ENCODE measurements at regions not wholly inside any gene's neighbourhood (a gene's known extent, or its start where the extent isn't known, plus 50 kb on each side); places are given as distances from the start of the nearest gene placed in this dataset.
"Not testable (repeated sequence)": the region's sequence is repeated elsewhere in the genome, so short reads cannot be mapped to it uniquely, and the experiment has no call there.

- intact Hi-C loops (cut with DNase I), result no loop called here
- DNase-seq (no peak), ATAC-seq (no peak)
These were observed 148.7 kb downstream of the OSR1 start for GRCh38 chr2:19209575-19210341.

DNA sequence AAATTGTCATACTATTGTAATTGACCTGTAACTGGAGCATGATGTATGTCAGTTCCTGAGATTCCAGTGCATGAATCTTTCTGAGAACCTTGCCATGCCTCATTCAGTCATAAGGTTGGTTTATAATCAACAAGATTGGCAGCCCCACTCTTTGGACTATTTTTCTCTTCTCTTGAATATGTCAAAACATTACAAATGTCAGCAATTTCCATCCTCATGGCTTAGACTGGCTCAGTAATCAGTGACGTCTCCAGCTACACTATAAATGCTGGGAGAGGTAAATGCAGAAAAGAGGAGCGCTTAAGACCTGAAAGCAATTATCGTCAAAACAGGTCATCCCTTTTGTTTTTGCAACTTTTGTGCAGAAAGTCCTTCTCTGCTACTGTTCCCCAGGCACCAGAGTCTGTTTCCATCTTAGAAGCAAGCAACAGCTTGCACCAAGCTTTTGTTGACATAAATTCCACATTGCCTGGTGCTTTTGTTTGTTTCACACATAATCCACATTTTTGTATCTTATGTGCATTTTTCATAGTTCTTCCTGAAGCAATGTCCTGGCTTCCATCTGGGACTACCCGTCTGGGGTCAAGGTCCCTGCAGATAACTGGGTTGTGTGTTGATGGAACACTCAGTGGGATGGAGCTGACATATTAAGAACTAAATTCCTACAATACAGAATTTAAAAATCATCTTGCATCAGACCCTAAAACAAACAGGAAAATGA lies 149.8 kb downstream of the OSR1 start:
- ATAC-seq (no peak), DNase-seq (no peak)
- intact Hi-C loops (cut with DNase I), result no loop called here

- ATAC-seq, result peak in 1 of 2 donors; percentile 57
- DNase-seq, result no peak
These were observed 151.0 kb downstream of the OSR1 start for GRCh38 chr2:19207452-19207851.

DNA sequence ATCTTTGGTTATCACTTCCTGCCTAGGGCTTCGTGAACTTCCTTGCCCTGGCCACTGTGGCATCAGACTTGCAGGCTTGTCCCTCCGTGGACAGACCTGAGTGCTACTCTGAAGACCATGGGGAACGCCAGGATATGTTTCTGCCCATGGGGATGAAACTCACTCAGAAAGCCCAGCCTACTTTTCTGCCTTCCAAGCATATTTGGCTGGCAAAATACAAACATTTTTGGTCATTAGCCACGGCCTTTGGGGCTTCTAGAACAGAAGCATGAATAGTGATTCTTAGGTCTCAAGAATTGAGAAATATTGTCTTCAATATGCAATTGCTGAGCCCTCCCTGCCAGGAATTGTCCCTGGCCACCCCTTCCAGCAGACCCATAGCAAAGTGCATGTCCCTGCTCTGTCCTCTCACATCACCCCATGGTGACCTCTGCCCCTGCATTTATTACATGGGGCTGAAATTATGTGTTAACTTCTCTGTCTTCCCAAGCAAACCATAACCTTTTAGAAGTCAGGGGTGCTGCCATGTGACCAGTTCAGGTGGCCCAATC lies 152.4 kb downstream of the OSR1 start:
- ATAC-seq, result peak in 1 of 2 donors; percentile 82
- intact Hi-C loops (cut with DNase I), result no loop called here
- DNase-seq, result no peak

More at GRCh38 chr2:19207452-19207851, 151.0 kb downstream of the OSR1 start:
- intact Hi-C loops (cut with DNase I), result no loop called here

GRCh38 chr2:19203866-19204265 lies 154.6 kb downstream of the OSR1 start:
- no peak for DNase-seq
- intact Hi-C loops (cut with DNase I), result no loop called here
- no peak for ATAC-seq

- no peak for DNase-seq
- intact Hi-C loops (cut with DNase I), result no loop called here
- ATAC-seq, result no peak
These were observed 156.4 kb downstream of the OSR1 start for GRCh38 chr2:19201911-19202462.

GRCh38 chr2:19198381-19198780 lies 160.0 kb downstream of the OSR1 start:
- ATAC-seq (no peak), DNase-seq (no peak)
- intact Hi-C loops (cut with DNase I), result no loop called here

DNA sequence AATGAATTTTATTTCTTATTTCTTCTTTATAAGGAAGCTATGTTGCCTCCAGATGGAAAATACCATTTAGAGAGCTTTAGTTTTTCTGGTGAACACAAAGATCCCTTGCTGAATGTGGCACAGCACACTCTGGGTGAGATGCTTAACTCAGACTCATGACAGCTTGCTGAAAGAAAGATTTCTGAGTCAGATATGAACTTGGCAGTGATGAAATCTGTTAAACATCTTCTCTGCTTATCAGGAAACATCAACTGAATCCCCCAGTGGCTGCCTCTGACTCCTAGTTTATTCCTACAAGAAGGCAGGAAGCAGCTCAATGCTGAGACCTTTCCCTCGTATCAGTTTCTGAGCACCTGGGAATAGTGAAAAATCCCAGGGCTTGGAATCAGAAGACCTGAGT lies 162.8 kb downstream of the OSR1 start:
- intact Hi-C loops (cut with DNase I), result no loop called here
- no peak for DNase-seq
- no peak for ATAC-seq

GRCh38 chr2:19189391-19189790 lies 169.0 kb downstream of the OSR1 start:
- ATAC-seq, result no peak
- no peak for DNase-seq
- intact Hi-C loops (cut with DNase I), result no loop called here

DNA sequence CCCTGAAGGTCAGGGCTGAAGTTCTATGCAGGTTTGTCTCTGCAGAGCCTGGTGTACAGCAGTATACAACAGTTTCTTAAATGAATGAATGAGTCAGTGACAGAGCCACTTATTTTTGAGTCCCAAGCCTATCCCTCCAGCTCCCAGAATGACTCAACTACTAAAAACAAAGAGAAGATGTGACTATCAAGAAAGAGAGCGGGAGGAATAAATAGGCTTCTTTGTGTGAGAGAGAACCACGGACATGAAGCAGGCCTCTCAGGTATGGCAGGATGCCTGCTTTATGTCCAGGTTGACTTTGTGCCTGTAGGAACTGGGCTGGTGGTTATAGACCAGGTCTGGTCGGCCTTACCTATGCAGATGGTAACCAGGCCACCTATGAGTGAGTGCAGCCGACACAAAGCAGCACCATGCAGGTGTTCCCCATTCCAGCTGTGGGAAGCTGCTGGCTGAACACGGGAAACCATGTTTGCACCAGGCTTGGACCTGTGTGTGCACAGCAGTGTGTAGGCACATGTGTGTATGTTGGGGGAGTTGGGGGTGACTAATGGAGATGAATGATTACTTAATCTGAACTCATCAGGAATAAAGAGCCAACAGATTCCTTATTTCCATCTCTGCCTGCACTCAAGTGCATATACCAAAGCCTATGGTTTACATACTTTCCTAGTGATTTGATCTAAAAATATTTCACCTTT lies 171.0 kb downstream of the OSR1 start:
- intact Hi-C loops (cut with DNase I), result no loop called here
- ATAC-seq (peak in 1 of 2 donors; percentile 70), DNase-seq (no peak)

DNA sequence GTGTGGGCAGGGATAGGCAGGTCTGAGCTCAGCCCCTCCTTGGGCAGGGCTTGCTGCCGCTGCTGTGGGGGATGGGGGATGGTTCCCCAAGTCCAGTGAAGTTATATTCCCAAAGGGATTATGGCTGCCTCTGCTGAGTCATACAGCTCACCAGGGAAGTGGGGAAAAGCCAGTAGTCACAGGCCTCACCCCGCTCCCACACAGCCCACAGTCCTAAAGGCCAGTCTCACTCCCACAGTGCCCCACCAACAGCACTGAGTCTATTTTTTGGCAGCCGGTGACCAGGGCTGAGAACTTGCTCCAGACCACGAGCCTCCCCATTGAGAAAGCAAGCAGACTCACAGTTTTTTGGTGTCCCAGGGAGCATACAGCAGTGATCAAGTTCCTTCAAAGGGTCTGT lies 173.3 kb downstream of the OSR1 start:
- intact Hi-C loops (cut with DNase I), result no loop called here
- ATAC-seq (no peak), DNase-seq (no peak)

DNA sequence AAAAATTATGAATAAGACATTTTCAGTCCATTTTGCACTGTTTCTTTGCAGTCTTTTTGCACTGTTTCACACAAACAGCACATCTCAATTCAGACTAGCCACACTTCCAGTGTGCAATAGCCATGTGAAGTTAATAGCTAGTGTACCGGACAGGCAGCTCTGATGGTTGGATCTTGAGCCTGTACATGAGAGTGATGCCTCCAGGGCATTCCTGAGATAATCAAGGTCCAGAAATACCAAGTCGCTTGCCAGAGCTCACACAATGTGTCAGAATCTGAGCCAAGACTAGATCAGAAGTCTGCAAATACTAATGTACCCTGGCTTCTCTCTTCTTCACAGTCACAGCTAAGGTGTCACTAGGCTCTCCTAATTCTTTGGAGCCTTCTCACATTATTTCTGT lies 180.2 kb downstream of the OSR1 start:
- ATAC-seq, result peak; percentile 93 to 97
- peak; percentile 24 for DNase-seq
- intact Hi-C loops (cut with DNase I), result loop anchor here in 1 of 2 donors (5.0 kb wide), 1 partner anchor 154 kb away; no protein-coding TSS in a partner anchor

DNA sequence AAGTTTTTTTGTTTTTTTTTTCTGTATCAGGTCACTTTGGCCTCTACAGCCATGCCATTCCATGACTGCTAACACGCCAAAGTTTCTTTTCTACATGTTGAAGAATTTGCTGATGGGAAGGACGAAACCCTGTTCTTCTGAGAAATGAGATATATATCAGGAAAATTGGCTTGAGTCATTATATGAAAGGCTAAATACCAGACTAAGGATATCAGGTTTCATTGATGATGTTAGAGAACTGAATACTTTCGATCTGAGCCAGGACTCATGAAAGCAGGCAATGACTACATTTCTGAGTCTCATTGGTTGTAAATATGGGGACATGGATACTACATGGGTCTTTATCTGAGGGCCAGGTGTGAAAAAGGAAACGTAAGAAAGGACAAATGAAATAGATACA lies 181.4 kb downstream of the OSR1 start:
- DNase-seq, result no peak
- intact Hi-C loops (cut with DNase I), result loop anchor here in 1 of 2 donors (5.0 kb wide), 1 partner anchor 155 kb away; no protein-coding TSS in a partner anchor
- ATAC-seq, result no peak

GRCh38 chr2:19176172-19176852 lies 182.1 kb downstream of the OSR1 start:
- DNase-seq, result no peak
- intact Hi-C loops (cut with DNase I), result loop anchor here in 1 of 2 donors (5.0 kb wide), 1 partner anchor 156 kb away; no protein-coding TSS in a partner anchor
- ATAC-seq, result peak in 1 of 2 donors; percentile 51

GRCh38 chr2:19174176-19174575 lies 184.2 kb downstream of the OSR1 start:
- intact Hi-C loops (cut with DNase I), result no loop called here
- no peak for DNase-seq
- no peak for ATAC-seq

DNA sequence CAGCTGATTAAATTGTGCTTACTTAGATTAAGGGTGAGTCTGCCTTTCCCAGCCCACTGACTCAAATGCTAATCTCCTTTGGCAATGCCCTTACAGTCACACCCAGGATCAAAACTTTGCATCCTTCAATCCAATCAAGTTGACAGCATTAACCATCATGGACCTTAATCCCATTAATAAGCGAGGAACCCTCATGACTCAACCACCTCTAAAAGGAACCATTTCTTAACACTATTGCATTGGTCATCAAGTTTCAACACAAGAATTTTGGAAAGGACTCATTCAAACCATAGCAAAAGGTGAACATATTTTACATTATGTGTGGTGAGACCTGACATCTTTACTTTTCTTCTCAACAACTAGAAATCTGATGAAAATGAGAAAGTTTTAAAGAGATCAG lies 187.0 kb downstream of the OSR1 start:
- DNase-seq (no peak), ATAC-seq (no peak)
- intact Hi-C loops (cut with DNase I), result no loop called here

DNA sequence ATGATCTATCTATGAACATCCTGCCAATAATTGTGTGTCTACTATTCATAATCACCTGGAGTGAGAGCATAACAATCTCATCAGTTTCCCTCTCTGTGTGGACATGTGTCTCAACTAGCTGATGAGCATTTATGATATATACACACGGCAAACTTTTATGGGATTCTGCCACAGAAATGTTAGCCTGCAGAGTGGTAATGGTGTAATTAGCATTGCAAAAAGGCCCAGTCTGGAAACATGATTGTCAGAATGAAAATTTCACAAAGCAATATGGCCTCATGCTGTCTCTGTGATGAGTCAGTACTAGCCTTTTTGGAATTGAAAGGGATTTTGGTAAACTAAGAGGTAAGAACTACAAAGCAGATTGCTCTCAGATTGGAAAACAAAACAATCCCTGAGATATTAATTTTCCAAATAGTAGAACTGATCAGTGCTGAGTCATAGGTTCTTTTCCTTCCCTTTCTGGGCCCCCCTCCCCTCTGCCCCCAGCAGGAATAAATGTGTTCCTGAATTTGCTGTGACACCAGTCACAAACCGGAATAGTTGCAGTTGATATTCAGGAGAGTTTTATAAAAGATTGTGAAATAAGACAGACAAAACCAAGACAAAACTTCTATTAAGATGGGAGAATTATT lies 189.2 kb downstream of the OSR1 start:
- intact Hi-C loops (cut with DNase I), result no loop called here
- no peak for ATAC-seq

GRCh38 chr2:19164099-19164498 lies 194.3 kb downstream of the OSR1 start:
- intact Hi-C loops (cut with DNase I); ATAC-seq; DNase-seq: not testable (repeated sequence)

More for the DNA sequence above, 189.2 kb downstream of the OSR1 start:
- DNase-seq, result no peak
